ENCODE measurements at regions not wholly inside any gene's neighbourhood (a gene's known extent, or its start where the extent isn't known, plus 50 kb on each side); places are given as distances from the start of the nearest gene placed in this dataset.
"Not testable (repeated sequence)": the region's sequence is repeated elsewhere in the genome, so short reads cannot be mapped to it uniquely, and the experiment has no call there.

GRCh38 chr3:72657666-72658065, 190.6 kb downstream of the SHQ1 start:
- Mint-ChIP-seq H3K27ac (no peak overlapping the region), H3K4me3 (no peak overlapping the region), H3K36me3 (ENCODE audit: low read depth) (no peaks in the 10 kb centered on the region), H3K4me1 (peaks cover 16% of the 10 kb centered on the region), H3K9me3 (no peaks in the 10 kb centered on the region), H3K27me3 (peaks cover 7% of the 10 kb centered on the region)
- ChIA-PET CTCF (interaction anchor here (1.0 to 1.4 kb wide), 4 partner anchors 8 to 165 kb away, joined by 4 to 5 read pairs (median 4); no protein-coding TSS in a partner anchor), POLR2A (no interaction called here)
- peak; percentile 66 for DNase-seq

DNA sequence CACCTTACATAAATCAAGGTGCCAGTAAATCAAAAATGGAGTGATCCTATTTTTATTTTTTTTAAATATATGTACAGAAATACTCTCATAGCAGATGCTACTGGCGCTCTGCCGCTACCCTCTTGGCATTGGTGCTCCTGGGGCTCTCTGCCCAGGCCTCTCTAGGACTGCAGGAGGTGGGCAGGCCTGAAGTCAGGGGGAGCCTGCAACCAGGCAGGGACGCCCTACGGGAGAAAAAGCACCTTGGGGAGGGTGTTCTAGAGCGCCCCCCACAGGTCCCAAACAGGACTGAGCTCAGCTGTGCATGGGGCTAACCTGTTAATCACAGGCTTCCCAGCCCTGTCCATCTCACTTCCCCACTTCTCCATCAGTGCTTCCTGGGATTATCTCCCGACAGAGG, 192.5 kb downstream of the SHQ1 start:
- H3K9me3 Mint-ChIP-seq, result peaks cover 9% of the 10 kb centered on the region
- H3K27me3 Mint-ChIP-seq, result peaks cover 7% of the 10 kb centered on the region
- no peak for DNase-seq
- H3K27ac Mint-ChIP-seq, result no peak overlapping the region
- CTCF ChIA-PET, result no interaction called here
- peaks cover 16% of the 10 kb centered on the region for H3K4me1 Mint-ChIP-seq
- no peaks in the 10 kb centered on the region for H3K36me3 Mint-ChIP-seq (ENCODE audit: low read depth)
- POLR2A ChIA-PET, result no interaction called here
- no peak overlapping the region for H3K4me3 Mint-ChIP-seq

- no peak overlapping the region for H3K27ac Mint-ChIP-seq
- ChIA-PET CTCF (no interaction called here), POLR2A (no interaction called here)
- no peak for DNase-seq
- no peak overlapping the region for H3K4me3 Mint-ChIP-seq
- peaks cover 9% of the 10 kb centered on the region for H3K9me3 Mint-ChIP-seq
- H3K4me1 Mint-ChIP-seq, result peaks cover 16% of the 10 kb centered on the region
- peaks cover 7% of the 10 kb centered on the region for H3K27me3 Mint-ChIP-seq
- no peaks in the 10 kb centered on the region for H3K36me3 Mint-ChIP-seq (ENCODE audit: low read depth)
Measured at GRCh38 chr3:72655131-72655551, 193.1 kb downstream of the SHQ1 start.

GRCh38 chr3:72652395-72652794, 195.8 kb downstream of the SHQ1 start:
- CTCF ChIA-PET, result interaction anchor here (0.8 kb wide), 1 partner anchor 14 kb away, joined by 4 read pairs; no protein-coding TSS in a partner anchor

DNA sequence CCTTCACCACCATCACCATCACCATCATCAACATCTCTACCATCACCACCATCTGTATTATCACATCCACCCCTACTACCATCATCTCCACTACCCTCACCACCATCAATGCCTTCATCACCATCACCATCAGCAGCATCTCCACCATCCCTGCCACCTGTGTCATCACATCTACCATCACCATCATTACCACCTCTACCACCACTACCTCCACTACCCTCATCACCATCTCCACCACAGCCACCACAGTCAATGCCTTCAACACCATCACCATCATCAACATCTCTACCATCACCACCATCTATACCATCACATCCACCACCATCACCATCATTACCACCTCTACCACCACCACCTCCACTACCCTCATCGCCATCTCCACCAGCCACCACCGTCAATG, 196.7 kb downstream of the SHQ1 start:
- ChIA-PET POLR2A (no interaction called here), CTCF (interaction anchor here (1.5 kb wide), 1 partner anchor 17 kb away, joined by 4 read pairs; no protein-coding TSS in a partner anchor)
- no peak overlapping the region for H3K27ac Mint-ChIP-seq
- peaks cover 2% of the 10 kb centered on the region for H3K4me1 Mint-ChIP-seq
- H3K27me3 Mint-ChIP-seq, result peaks cover 7% of the 10 kb centered on the region
- no peaks in the 10 kb centered on the region for H3K36me3 Mint-ChIP-seq (ENCODE audit: low read depth)
- H3K9me3 Mint-ChIP-seq, result peaks cover 10% of the 10 kb centered on the region
- no peak for DNase-seq
- H3K4me3 Mint-ChIP-seq, result no peak overlapping the region

More at GRCh38 chr3:72652395-72652794, 195.8 kb downstream of the SHQ1 start:
- peaks cover 7% of the 10 kb centered on the region for H3K27me3 Mint-ChIP-seq
- H3K4me1 Mint-ChIP-seq, result peaks cover 4% of the 10 kb centered on the region
- no peak overlapping the region for H3K27ac Mint-ChIP-seq
- no peaks in the 10 kb centered on the region for H3K36me3 Mint-ChIP-seq (ENCODE audit: low read depth)
- no peak overlapping the region for H3K4me3 Mint-ChIP-seq
- H3K9me3 Mint-ChIP-seq, result peaks cover 9% of the 10 kb centered on the region
- POLR2A ChIA-PET, result no interaction called here
- DNase-seq, result no peak

- no peak for DNase-seq
- Mint-ChIP-seq H3K27me3 (no peaks in the 10 kb centered on the region), H3K4me3 (no peak overlapping the region), H3K9me3 (peaks cover 10% of the 10 kb centered on the region), H3K36me3 (ENCODE audit: low read depth) (no peaks in the 10 kb centered on the region), H3K27ac (no peak overlapping the region), H3K4me1 (no peaks in the 10 kb centered on the region)
- POLR2A ChIA-PET, result no interaction called here
- CTCF ChIA-PET, result interaction anchor here (0.7 to 2.4 kb wide), 2 partner anchors 13 to 344 kb away, joined by 3 to 7 read pairs; no protein-coding TSS in a partner anchor
Measured at GRCh38 chr3:72646263-72646662, 202.0 kb downstream of the SHQ1 start.

GRCh38 chr3:72643635-72644034, 204.6 kb downstream of the SHQ1 start:
- H3K27me3 Mint-ChIP-seq; CTCF ChIA-PET; DNase-seq; H3K4me1 Mint-ChIP-seq; H3K27ac Mint-ChIP-seq; H3K36me3 Mint-ChIP-seq (ENCODE audit: low read depth); H3K9me3 Mint-ChIP-seq; POLR2A ChIA-PET; H3K4me3 Mint-ChIP-seq: not testable (repeated sequence)

GRCh38 chr3:72641684-72642083, 206.6 kb downstream of the SHQ1 start:
- Mint-ChIP-seq H3K9me3 (peaks cover 10% of the 10 kb centered on the region), H3K27me3 (no peaks in the 10 kb centered on the region), H3K4me3 (no peak overlapping the region), H3K4me1 (peaks cover 9% of the 10 kb centered on the region), H3K27ac (no peak overlapping the region), H3K36me3 (ENCODE audit: low read depth) (no peaks in the 10 kb centered on the region)
- ChIA-PET POLR2A (interaction anchor here (0.6 kb wide), 1 partner anchor 1397 kb away, joined by 3 read pairs; no protein-coding TSS in a partner anchor), CTCF (no interaction called here)
- no peak for DNase-seq

GRCh38 chr3:72641072-72641471, 207.2 kb downstream of the SHQ1 start:
- no peak overlapping the region for H3K4me3 Mint-ChIP-seq
- ChIA-PET POLR2A (no interaction called here), CTCF (no interaction called here)
- H3K27ac Mint-ChIP-seq, result no peak overlapping the region
- H3K27me3 Mint-ChIP-seq, result no peaks in the 10 kb centered on the region
- no peaks in the 10 kb centered on the region for H3K36me3 Mint-ChIP-seq (ENCODE audit: low read depth)
- H3K4me1 Mint-ChIP-seq, result peaks cover 9% of the 10 kb centered on the region
- peaks cover 7% of the 10 kb centered on the region for H3K9me3 Mint-ChIP-seq
- no peak for DNase-seq

GRCh38 chr3:72636969-72637597, 211.2 kb downstream of the SHQ1 start:
- no peak for DNase-seq
- no peak overlapping the region for H3K4me3 Mint-ChIP-seq
- no peaks in the 10 kb centered on the region for H3K36me3 Mint-ChIP-seq (ENCODE audit: low read depth)
- POLR2A ChIA-PET, result interaction anchor here (0.6 kb wide), 1 partner anchor 162 kb away, joined by 5 read pairs; no protein-coding TSS in a partner anchor
- H3K9me3 Mint-ChIP-seq, result peaks cover under 1% of the 10 kb centered on the region
- no peaks in the 10 kb centered on the region for H3K27me3 Mint-ChIP-seq
- CTCF ChIA-PET, result interaction anchor here (1.3 to 1.6 kb wide), 2 partner anchors 12 to 22 kb away, joined by 3 to 4 read pairs; no protein-coding TSS in a partner anchor
- no peak overlapping the region for H3K27ac Mint-ChIP-seq
- H3K4me1 Mint-ChIP-seq, result peaks cover 23% of the 10 kb centered on the region

DNA sequence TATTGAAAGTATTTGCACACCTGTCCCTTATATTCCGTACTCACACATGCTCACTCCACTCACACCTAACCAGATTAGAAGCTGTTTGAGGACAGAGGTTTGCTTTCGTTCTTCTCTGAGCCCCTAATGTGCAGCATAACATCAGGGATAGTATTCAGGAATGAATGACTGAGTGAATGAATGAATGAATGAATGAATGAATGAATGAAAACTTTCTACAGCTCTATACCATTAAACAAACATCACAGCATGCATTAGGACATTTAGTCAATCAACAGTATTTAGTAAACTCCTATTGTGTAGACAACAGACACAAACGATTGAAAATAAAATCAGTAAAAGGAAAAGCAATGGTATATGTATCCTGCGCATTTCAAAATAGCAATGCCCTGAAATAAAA, 212.7 kb downstream of the SHQ1 start:
- H3K36me3 Mint-ChIP-seq (ENCODE audit: low read depth), result peaks cover 2% of the 10 kb centered on the region
- no peaks in the 10 kb centered on the region for H3K27me3 Mint-ChIP-seq
- ChIA-PET POLR2A (no interaction called here), CTCF (interaction anchor here (1.2 kb wide), 1 partner anchor 33 kb away, joined by 3 read pairs; no protein-coding TSS in a partner anchor)
- DNase-seq, result no peak
- peaks cover 23% of the 10 kb centered on the region for H3K4me1 Mint-ChIP-seq
- no peak overlapping the region for H3K27ac Mint-ChIP-seq
- peaks cover 6% of the 10 kb centered on the region for H3K9me3 Mint-ChIP-seq
- no peak overlapping the region for H3K4me3 Mint-ChIP-seq

DNA sequence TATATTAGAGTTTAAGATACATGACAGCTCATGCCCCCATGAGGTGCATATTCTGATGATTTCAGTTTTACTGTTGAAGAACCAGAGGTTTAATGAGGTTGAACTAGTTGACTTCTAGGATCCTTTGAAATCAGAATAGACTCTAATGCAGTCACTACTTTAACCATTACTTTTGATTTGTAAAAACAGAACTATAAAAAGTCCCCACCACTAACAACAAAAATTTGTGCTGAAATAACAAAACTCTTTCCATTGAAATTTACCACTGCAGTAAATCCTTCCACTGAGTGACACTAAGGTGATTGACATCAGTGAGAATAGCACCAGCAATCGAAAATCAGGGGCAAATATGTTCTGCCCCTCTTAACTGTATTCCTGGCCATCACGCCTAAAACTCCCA, 214.1 kb downstream of the SHQ1 start:
- POLR2A ChIA-PET, result interaction anchor here (0.7 kb wide), 1 partner anchor 12 kb away, joined by 3 read pairs; no protein-coding TSS in a partner anchor

GRCh38 chr3:72633534-72633933, 214.7 kb downstream of the SHQ1 start:
- Mint-ChIP-seq H3K36me3 (ENCODE audit: low read depth) (peaks cover 2% of the 10 kb centered on the region), H3K27me3 (no peaks in the 10 kb centered on the region), H3K9me3 (peaks cover 7% of the 10 kb centered on the region), H3K4me3 (no peak overlapping the region), H3K4me1 (peaks cover 32% of the 10 kb centered on the region), H3K27ac (no peak overlapping the region)
- DNase-seq, result no peak
- CTCF ChIA-PET, result interaction anchor here (0.5 to 1.1 kb wide), 3 partner anchors 12 to 394 kb away, joined by 3 read pairs; no protein-coding TSS in a partner anchor
- POLR2A ChIA-PET, result interaction anchor here (0.7 kb wide), 1 partner anchor 12 kb away, joined by 3 read pairs; no protein-coding TSS in a partner anchor

More for the DNA sequence above, 214.1 kb downstream of the SHQ1 start:
- Mint-ChIP-seq H3K36me3 (ENCODE audit: low read depth) (peaks cover 2% of the 10 kb centered on the region), H3K27ac (no peak overlapping the region), H3K4me1 (peaks cover 26% of the 10 kb centered on the region), H3K4me3 (no peak overlapping the region), H3K9me3 (peaks cover 7% of the 10 kb centered on the region), H3K27me3 (no peaks in the 10 kb centered on the region)
- DNase-seq, result no peak
- CTCF ChIA-PET, result interaction anchor here (0.5 to 1.5 kb wide), 5 partner anchors 12 to 393 kb away, joined by 3 to 4 read pairs (median 3); no protein-coding TSS in a partner anchor
